ENCODE measurements at regions not wholly inside any gene's neighbourhood (a gene's known extent, or its start where the extent isn't known, plus 50 kb on each side); places are given as distances from the start of the nearest gene placed in this dataset.

DNA sequence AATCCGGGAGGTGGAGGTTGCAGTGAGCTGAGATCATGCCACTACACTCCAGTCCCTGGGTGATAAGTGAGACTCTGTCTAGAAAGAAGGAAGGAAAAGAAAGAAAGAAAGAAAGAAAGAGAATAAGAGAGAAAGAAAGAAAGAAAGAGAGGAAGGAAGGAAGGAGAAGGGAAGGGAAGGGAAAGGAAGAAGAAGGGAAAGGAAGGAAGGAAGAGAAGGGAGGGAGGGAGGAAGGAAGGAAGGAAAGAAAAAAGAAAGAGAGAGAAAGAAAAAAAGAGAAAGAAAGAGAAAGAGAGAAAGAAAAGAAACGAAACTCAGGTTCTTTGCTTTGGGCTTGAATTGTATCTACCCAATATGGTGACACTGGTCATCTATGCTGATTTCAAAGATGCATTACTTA is 102.3 kb upstream of the GATA6 start:
- Histone ChIP-seq H3K27ac (ENCODE audit: insufficient read depth, low read depth, low read length) (no peak overlapping the region), H3K36me3 (ENCODE audit: control insufficient read depth in 2 of 2, extremely low read depth in 1 of 2, insufficient read depth in 2 of 2, low read length in 2 of 2) (no peaks in the 10 kb centered on the region), H3K9me1 (replicated peaks; ENCODE audit: control insufficient read depth, extremely low read depth, insufficient read depth, low read length) (no peaks in the 10 kb centered on the region), H3K4me1 (ENCODE audit: control insufficient read depth, extremely low read depth, insufficient read depth, low read length) (no peaks in the 10 kb centered on the region), H3K4me2 (ENCODE audit: insufficient read depth, low read length) (no peak overlapping the region), H3K9me3 (replicated peaks; ENCODE audit: control insufficient read depth, insufficient read depth, low read length) (no peaks in the 10 kb centered on the region), H3K9ac (replicated peaks; ENCODE audit: extremely low read depth, insufficient read depth, low read length) (no peak overlapping the region), H3K4me3 (replicated peaks in 1 of 3; ENCODE audit: insufficient read depth in 1 of 3, low read depth in 1 of 3, low read length in 3 of 3) (no peak overlapping the region), H2AFZ (ENCODE audit: low read depth, low read length) (no peak overlapping the region), H4K20me1 (replicated peaks; ENCODE audit: control insufficient read depth, extremely low read depth, insufficient read depth, low read length) (no peaks in the 10 kb centered on the region), H3K27me3 (ENCODE audit: control insufficient read depth in 2 of 2, insufficient read depth in 2 of 2, low read length in 2 of 2) (peaks cover 6 to 8% of the 10 kb centered on the region in 2 experiments), H3K79me2 (ENCODE audit: control insufficient read depth, insufficient read depth, low read length) (no peaks in the 10 kb centered on the region)
- POLR2A ChIA-PET, result no interaction called here
- dilution Hi-C loops (cut with MboI; ENCODE audit: extremely low pct_ligation_motif_present, low sequenced_read_pairs) (no loop called here), intact Hi-C loops (cut with micrococcal nuclease) (no loop called here)
- no peak for FAIRE-seq
- TF ChIP-seq, protein P1, sequence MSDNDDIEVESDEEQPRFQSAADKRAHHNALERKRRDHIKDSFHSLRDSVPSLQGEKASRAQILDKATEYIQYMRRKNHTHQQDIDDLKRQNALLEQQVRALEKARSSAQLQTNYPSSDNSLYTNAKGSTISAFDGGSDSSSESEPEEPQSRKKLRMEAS (IDR thresholded peaks at IDR 0.05; ENCODE audit: insufficient read depth, insufficient read length), result no peak
- no peak for TF ChIP-seq MYC (IDR thresholded peaks at IDR 0.05; ENCODE audit: low read depth, low read length)
- no peak for TF ChIP-seq JUN (IDR thresholded peaks at IDR 0.05; ENCODE audit: borderline replicate concordance, insufficient read depth, insufficient read length, low read depth)
- TF ChIP-seq POLR2A (IDR thresholded peaks at IDR 0.05; ENCODE audit: low read depth, low read length), result no peak
- no peak for TF ChIP-seq EZH2 (IDR thresholded peaks at IDR 0.05; ENCODE audit: borderline replicate concordance, low read depth, low read length, severe bottlenecking)
- TF ChIP-seq POLR2AphosphoS5 (IDR thresholded peaks at IDR 0.05; ENCODE audit: insufficient read depth, low read depth, low read length), result no peak
- TF ChIP-seq, protein P2, sequence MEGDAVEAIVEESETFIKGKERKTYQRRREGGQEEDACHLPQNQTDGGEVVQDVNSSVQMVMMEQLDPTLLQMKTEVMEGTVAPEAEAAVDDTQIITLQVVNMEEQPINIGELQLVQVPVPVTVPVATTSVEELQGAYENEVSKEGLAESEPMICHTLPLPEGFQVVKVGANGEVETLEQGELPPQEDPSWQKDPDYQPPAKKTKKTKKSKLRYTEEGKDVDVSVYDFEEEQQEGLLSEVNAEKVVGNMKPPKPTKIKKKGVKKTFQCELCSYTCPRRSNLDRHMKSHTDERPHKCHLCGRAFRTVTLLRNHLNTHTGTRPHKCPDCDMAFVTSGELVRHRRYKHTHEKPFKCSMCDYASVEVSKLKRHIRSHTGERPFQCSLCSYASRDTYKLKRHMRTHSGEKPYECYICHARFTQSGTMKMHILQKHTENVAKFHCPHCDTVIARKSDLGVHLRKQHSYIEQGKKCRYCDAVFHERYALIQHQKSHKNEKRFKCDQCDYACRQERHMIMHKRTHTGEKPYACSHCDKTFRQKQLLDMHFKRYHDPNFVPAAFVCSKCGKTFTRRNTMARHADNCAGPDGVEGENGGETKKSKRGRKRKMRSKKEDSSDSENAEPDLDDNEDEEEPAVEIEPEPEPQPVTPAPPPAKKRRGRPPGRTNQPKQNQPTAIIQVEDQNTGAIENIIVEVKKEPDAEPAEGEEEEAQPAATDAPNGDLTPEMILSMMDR (IDR thresholded peaks at IDR 0.05; ENCODE audit: extremely low read depth in 1 of 2, insufficient read depth in 1 of 2, low read depth in 1 of 2, low read length in 2 of 2), result no peak
- TF ChIP-seq GATA2 (IDR thresholded peaks at IDR 0.05; ENCODE audit: insufficient read depth, insufficient read length, low read depth, low read length), result no peak
- no peak for TF ChIP-seq FOS (IDR thresholded peaks at IDR 0.05; ENCODE audit: borderline replicate concordance, insufficient read depth, low read length)
- no peak for DNase-seq (ENCODE audit: low read depth, low spot score)
- CTCF ChIA-PET, result no interaction called here
- BruUV-seq (replicated peaks), result no TSS peak

Data from endothelial cell of umbilical vein (primary cell).